ENCODE measurements at regions not wholly inside any gene's neighbourhood (a gene's known extent, or its start where the extent isn't known, plus 50 kb on each side); places are given as distances from the start of the nearest gene placed in this dataset.

DNA sequence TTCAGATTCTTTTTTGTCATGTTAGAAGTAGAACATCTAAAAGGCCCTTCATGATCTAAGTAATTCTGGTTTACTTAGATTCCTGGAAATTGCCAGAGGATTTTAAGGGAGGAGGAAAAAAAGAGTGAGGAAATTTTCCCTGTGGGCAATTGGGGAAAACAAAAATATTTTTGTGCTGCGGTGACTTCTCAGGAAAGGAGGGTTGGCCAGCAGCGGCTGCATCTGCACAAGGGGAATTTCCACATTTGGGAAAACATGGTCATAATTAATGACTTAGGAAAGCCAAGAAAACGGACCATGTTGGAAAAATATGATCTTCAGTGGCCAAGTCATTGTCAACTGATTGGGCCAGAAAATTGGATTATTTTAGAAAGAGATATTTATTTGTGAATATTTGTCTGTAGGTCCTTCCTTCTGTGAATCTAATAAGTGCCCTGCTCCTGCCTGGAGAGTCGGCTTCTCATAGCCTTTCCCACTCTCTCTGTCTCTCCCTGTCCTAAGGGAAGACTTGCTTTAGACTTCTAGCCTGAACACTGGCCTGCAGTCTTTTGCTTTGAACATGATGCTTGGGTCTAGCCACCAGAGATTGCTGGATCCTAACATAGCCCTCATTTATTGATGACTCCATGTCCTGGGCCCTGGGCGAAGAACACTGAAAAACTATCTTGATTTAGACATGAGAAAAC is 124.2 kb upstream of the MKLN1 start:
- TF ChIP-seq TAF1 (IDR thresholded peaks at IDR 0.05; ENCODE audit: low read depth, low read length) (no peak), SPI1 (IDR thresholded peaks at IDR 0.05; ENCODE audit: low read depth, low read length) (no peak), POLR2AphosphoS5 (IDR thresholded peaks at IDR 0.05; ENCODE audit: low read depth, low read length) (no peak), PAX5 (IDR thresholded peaks at IDR 0.05; ENCODE audit: insufficient read depth, low read length, severe bottlenecking) (no peak), POLR2A (IDR thresholded peaks at IDR 0.05; ENCODE audit: low read depth, low read length) (no peak)

DNA sequence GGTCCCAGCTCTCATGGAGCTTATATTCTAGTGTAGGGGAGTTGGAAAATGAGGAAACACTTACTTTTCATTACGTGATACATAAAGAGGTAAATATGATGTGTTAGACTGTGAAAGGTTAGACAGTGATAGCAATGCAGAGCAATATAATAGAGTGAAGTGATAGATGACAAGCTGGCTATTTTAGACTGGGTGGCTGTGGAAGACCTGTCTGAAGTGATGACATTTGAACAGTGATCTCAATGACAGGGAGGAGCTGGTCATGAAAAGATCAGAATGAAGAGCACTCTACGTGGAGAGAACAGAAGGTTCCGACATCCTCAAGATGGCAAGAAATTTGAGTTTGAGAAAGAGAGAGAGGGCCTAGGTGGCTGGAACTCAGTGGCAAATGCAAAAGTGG is 118.9 kb upstream of the MKLN1 start:
- no peak for TF ChIP-seq TAF1 (IDR thresholded peaks at IDR 0.05; ENCODE audit: low read depth, low read length)
- DNase-seq (ENCODE audit: insufficient read length, low spot score) (no peak), FAIRE-seq (no peak)

More for the DNA sequence above, 124.2 kb upstream of the MKLN1 start:
- no peak for FAIRE-seq
- no peak for DNase-seq (ENCODE audit: insufficient read length, low spot score)

DNA sequence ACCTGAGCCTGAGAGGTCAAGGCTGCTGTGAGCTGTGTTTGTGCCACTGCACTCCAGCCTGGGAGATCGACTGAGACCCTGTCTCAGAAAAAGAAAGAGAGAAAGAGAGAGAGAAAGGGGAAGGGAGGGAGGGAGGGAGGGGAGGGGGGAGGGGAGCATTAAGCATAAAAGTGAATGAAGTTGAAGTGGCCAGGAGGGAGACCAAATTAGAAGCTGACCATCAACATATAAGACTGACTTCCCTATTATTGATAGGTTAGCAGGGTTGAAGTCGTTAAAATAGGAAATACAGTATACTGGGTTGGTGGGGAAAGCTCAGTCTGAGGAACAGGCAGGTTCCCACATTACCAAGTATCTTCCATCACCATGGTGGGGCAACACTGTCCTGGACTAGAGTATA is 117.1 kb upstream of the MKLN1 start:
- peak; percentile 65 for FAIRE-seq
- TF ChIP-seq SPI1 (IDR thresholded peaks at IDR 0.05; ENCODE audit: low read depth, low read length) = no peak
- no peak for TF ChIP-seq POLR2A (IDR thresholded peaks at IDR 0.05; ENCODE audit: low read depth, low read length)
- no peak for TF ChIP-seq POU2F2 (IDR thresholded peaks at IDR 0.05; ENCODE audit: low read depth, low read length)
- TF ChIP-seq POLR2AphosphoS5 (IDR thresholded peaks at IDR 0.05; ENCODE audit: low read depth, low read length) = no peak
- no peak for TF ChIP-seq PAX5 (IDR thresholded peaks at IDR 0.05; ENCODE audit: insufficient read depth, low read length, severe bottlenecking)
- no peak for TF ChIP-seq TAF1 (IDR thresholded peaks at IDR 0.05; ENCODE audit: low read depth, low read length)
- no peak for DNase-seq (ENCODE audit: insufficient read length, low spot score)

GRCh38 chr7:131211500-131211899 is 116.2 kb upstream of the MKLN1 start:
- FAIRE-seq (no peak), DNase-seq (ENCODE audit: insufficient read length, low spot score) (no peak)
- no peak for TF ChIP-seq POLR2AphosphoS5 (IDR thresholded peaks at IDR 0.05; ENCODE audit: low read depth, low read length)
- no peak for TF ChIP-seq SPI1 (IDR thresholded peaks at IDR 0.05; ENCODE audit: low read depth, low read length)
- no peak for TF ChIP-seq POU2F2 (IDR thresholded peaks at IDR 0.05; ENCODE audit: low read depth, low read length)

- no peak for TF ChIP-seq POLR2AphosphoS5 (IDR thresholded peaks at IDR 0.05; ENCODE audit: low read depth, low read length)
- TF ChIP-seq SPI1 (IDR thresholded peaks at IDR 0.05; ENCODE audit: low read depth, low read length) = no peak
- TF ChIP-seq POU2F2 (IDR thresholded peaks at IDR 0.05; ENCODE audit: low read depth, low read length) = no peak
- DNase-seq (ENCODE audit: insufficient read length, low spot score) = no peak
- FAIRE-seq = no peak
Measured at GRCh38 chr7:131212114-131212513, 115.6 kb upstream of the MKLN1 start.

- DNase-seq (ENCODE audit: insufficient read length, low spot score) (no peak), FAIRE-seq (peak; percentile 82)
- TF ChIP-seq PAX5 (IDR thresholded peaks at IDR 0.05; ENCODE audit: insufficient read depth, low read length, severe bottlenecking) (no peak), TAF1 (IDR thresholded peaks at IDR 0.05; ENCODE audit: low read depth, low read length) (no peak), SPI1 (IDR thresholded peaks at IDR 0.05; ENCODE audit: low read depth, low read length) (peak; percentile 75), POLR2A (IDR thresholded peaks at IDR 0.05; ENCODE audit: low read depth, low read length) (no peak), POU2F2 (IDR thresholded peaks at IDR 0.05; ENCODE audit: low read depth, low read length) (no peak), POLR2AphosphoS5 (IDR thresholded peaks at IDR 0.05; ENCODE audit: low read depth, low read length) (no peak)
Measured at GRCh38 chr7:131218727-131219128, 108.9 kb upstream of the MKLN1 start.

GRCh38 chr7:131219312-131220041 is 108.2 kb upstream of the MKLN1 start:
- DNase-seq (ENCODE audit: insufficient read length, low spot score) (no peak), FAIRE-seq (peak; percentile 58)
- no peak for TF ChIP-seq TAF1 (IDR thresholded peaks at IDR 0.05; ENCODE audit: low read depth, low read length)

DNA sequence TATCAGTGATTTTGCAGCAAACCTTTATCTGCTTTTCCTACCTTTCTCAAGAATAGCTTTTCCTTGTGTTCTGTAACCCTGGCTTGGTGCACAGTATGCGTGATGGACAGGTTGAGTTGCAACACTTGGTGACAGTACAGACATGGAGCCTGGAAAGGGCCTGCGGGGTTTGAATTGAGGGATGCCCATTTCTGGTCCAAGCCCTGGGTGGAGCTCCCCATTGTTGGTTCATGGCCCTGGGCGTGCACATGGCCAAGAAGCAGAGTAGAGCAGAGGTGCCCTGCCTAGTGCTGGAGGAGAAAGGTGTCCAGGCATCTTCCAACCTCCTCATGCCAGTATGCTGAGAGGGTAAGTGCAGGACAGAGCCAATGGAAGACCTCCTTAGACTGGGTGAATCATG is 106.6 kb upstream of the MKLN1 start:
- FAIRE-seq (no peak), DNase-seq (ENCODE audit: insufficient read length, low spot score) (no peak)
- no peak for TF ChIP-seq TAF1 (IDR thresholded peaks at IDR 0.05; ENCODE audit: low read depth, low read length)

- TF ChIP-seq SPI1 (IDR thresholded peaks at IDR 0.05; ENCODE audit: low read depth, low read length) = no peak
- no peak for TF ChIP-seq POLR2A (IDR thresholded peaks at IDR 0.05; ENCODE audit: low read depth, low read length)
- TF ChIP-seq POLR2AphosphoS5 (IDR thresholded peaks at IDR 0.05; ENCODE audit: low read depth, low read length) = no peak
- no peak for TF ChIP-seq PAX5 (IDR thresholded peaks at IDR 0.05; ENCODE audit: insufficient read depth, low read length, severe bottlenecking)
- TF ChIP-seq POU2F2 (IDR thresholded peaks at IDR 0.05; ENCODE audit: low read depth, low read length) = no peak
- TF ChIP-seq TAF1 (IDR thresholded peaks at IDR 0.05; ENCODE audit: low read depth, low read length) = no peak
- no peak for FAIRE-seq
- no peak for DNase-seq (ENCODE audit: insufficient read length, low spot score)
Measured at GRCh38 chr7:131222171-131222570, 105.5 kb upstream of the MKLN1 start.

DNA sequence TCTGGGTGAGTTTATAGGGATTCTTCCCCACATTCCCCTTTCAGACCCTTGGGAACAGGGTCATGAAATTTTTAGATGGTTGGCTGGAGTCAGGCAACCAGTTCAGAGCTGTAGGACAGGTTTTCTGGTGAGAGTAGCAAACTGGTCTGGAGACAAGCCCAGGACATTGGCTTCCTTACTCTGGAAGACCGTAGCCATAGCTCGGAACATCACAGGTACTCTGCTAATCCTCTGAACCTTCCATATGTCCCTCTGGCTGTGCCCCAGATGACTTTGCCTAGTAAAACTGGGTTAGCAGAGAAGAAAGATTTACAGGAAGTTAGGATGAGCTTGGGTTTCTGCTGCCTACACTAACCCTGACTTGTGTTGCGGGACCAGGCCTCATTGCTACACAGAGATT is 104.5 kb upstream of the MKLN1 start:
- FAIRE-seq (no peak), DNase-seq (ENCODE audit: insufficient read length, low spot score) (no peak)
- TF ChIP-seq PAX5 (IDR thresholded peaks at IDR 0.05; ENCODE audit: insufficient read depth, low read length, severe bottlenecking) = no peak

DNA sequence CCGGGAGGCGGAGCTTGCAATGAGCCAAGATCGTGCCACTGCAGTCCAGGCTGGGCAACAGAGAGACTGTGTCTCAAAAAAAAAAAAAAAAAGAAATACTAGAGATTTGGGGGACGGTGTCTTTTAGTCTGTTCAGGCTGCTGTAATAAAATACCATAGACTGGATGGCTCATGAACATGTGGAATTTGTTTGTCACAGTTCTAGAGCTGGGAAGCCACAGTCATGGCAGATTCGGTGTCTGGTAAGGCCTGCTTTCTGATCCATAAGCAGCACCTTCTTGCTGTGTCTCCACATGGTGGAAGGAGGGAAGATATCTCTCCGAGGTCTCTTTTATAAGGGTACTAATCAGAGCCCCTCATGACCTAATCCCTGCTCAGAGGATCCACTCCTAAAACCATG is 102.7 kb upstream of the MKLN1 start:
- TF ChIP-seq SPI1 (IDR thresholded peaks at IDR 0.05; ENCODE audit: low read depth, low read length) (no peak), POLR2A (IDR thresholded peaks at IDR 0.05; ENCODE audit: low read depth, low read length) (no peak), TAF1 (IDR thresholded peaks at IDR 0.05; ENCODE audit: low read depth, low read length) (no peak), PAX5 (IDR thresholded peaks at IDR 0.05; ENCODE audit: insufficient read depth, low read length, severe bottlenecking) (no peak), POLR2AphosphoS5 (IDR thresholded peaks at IDR 0.05; ENCODE audit: low read depth, low read length) (no peak), POU2F2 (IDR thresholded peaks at IDR 0.05; ENCODE audit: low read depth, low read length) (no peak)
- FAIRE-seq (no peak), DNase-seq (ENCODE audit: insufficient read length, low spot score) (no peak)
